HepG2 (cell line): ENCODE measurements at regions not wholly inside any gene's neighbourhood (a gene's known extent, or its start where the extent isn't known, plus 50 kb on each side); places are given as distances from the start of the nearest gene placed in this dataset.

Experiments
- CEBPB ChIP-seq: IDR thresholded peaks from 2 replicates; pipeline ENCODE4 v1.6.1; 2011; ENCODE audit warnings: low read depth, low read length, improper control_type of control experiment, borderline replicate concordance
- HNF4G ChIP-seq, 2 experiments: sonication (generic) in 1 of 2; formaldehyde crosslinking in 1 of 2; IDR thresholded peaks; 2 replicates each; pipeline versions ENCODE4 v1.4.0 to v1.6.1; 2011 to 2020; ENCODE audit warnings: borderline replicate concordance in 2 of 2, low read depth in 2 of 2, mild to moderate bottlenecking in 2 of 2, low read length in 1 of 2, missing genetic modification reagents in 1 of 2, moderate library complexity in 1 of 2
- NBN ChIP-seq: fragments of 450-650 bp; conservative IDR thresholded peaks from 2 replicates; pipeline ENCODE4 v1.6.1; 2017

DNA sequence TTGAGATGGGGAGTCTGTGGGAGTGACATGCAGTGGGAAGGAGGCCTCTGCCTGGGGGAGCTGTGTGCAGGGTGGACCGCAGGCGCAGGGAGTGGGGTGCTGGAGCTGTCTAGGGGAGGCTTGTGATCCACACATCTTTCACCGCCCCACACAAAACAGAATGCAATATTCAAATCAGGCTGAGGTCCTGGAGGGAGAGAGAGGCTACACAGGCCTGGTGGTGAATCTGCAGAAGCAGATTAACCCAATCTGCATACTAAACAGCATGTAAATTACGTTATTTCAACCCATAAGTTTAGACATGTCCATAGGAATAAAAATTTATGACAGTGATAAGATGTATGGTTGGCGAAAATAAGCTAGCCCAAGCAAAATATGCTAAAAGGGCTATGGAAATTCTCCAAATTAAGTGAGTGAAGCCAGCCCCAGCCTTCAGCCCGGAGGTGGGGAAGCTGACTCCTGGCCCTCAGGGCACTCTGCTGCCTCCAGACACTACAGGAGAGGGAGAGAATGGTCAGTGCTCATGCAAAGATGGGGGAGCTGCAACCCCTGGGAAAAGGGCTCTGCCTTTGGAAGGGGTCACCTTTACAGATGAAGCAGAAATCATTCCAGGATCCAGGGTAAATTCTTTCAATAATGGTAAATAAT, 156.2 kb upstream of the CTTNBP2NL start:
- TF ChIP-seq HNF4G (IDR thresholded peaks at IDR 0.05; ENCODE audit: borderline replicate concordance, low read depth, low read length) (no peak), HNF4G (CRISPR knock-in tag; IDR thresholded peaks at IDR 0.05; ENCODE audit: borderline replicate concordance, low read depth) (no peak), CEBPB (no peak), NBN (no peak)
